ENCODE measurements at regions not wholly inside any gene's neighbourhood (a gene's known extent, or its start where the extent isn't known, plus 50 kb on each side); places are given as distances from the start of the nearest gene placed in this dataset.

DNA sequence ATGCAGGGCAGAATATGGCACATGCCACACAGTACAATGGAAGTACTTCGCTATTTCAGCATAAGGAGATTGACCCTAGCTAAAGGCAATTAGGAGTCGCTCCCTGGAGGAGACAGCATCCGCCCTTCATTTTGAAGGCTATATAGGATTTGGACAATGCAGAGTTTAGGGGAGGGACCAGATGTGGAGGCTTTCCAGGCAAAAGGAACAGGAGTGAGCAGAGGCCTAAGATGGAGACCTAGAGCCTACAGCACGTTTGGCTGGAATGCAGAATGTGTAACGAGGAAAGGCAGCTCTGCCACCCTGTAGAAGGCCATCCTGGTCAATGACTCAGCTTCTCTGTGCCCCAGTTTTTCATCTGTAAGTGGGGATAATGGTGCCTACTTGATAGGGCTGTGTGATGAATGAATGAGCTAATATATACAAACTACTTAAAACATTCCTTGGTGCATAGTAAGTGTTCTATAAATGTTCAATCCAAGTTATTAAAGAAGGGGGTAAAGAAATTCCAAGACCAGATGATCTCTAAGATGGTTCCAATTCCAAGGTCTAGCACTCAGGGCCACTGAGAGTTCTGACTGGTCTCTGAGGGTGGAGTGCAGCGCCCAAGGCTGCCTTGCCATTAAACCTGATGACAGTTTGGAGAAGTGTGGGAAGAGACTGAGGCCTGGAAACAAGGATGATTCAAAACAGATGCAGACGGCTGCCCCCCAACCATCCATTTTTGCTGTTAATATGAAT lies 54.3 kb upstream of the FRMD6 start:
- TF ChIP-seq, protein P1, sequence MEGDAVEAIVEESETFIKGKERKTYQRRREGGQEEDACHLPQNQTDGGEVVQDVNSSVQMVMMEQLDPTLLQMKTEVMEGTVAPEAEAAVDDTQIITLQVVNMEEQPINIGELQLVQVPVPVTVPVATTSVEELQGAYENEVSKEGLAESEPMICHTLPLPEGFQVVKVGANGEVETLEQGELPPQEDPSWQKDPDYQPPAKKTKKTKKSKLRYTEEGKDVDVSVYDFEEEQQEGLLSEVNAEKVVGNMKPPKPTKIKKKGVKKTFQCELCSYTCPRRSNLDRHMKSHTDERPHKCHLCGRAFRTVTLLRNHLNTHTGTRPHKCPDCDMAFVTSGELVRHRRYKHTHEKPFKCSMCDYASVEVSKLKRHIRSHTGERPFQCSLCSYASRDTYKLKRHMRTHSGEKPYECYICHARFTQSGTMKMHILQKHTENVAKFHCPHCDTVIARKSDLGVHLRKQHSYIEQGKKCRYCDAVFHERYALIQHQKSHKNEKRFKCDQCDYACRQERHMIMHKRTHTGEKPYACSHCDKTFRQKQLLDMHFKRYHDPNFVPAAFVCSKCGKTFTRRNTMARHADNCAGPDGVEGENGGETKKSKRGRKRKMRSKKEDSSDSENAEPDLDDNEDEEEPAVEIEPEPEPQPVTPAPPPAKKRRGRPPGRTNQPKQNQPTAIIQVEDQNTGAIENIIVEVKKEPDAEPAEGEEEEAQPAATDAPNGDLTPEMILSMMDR (IDR thresholded peaks at IDR 0.05; ENCODE audit: low read depth, low read length, poor library complexity, severe bottlenecking): no peak
- no peak for TF ChIP-seq EZH2phosphoT487 (IDR thresholded peaks at IDR 0.05; ENCODE audit: borderline replicate concordance, low read length)

All from DOHH2 (cell line).